ENCODE measurements at regions not wholly inside any gene's neighbourhood (a gene's known extent, or its start where the extent isn't known, plus 50 kb on each side); places are given as distances from the start of the nearest gene placed in this dataset.
A peak's percentile ranks its signal among the peaks of the same experiment; 100 is the strongest.

DNA sequence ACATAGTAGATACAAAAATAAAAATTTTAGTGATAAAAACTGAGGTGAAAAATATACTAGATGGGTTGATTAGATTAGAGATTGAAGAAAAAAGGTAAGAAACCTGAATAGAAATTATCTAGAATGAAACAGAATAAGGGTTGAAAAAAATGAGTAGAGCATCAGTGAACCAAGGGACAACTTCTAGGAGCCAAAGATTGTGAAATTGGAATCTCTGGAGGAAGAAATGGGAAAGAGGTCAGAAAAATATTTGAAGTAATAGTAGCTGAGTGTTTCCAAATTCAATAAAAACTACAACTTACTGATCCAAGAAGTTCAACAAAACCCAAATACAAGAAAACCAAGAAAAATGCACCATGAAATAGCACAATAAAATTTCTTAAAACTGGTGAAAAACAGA, 116.6 kb upstream of the STARD4 start:
- H3K14ac ChIP-seq (ENCODE audit: low read length in 2 of 2): no peak overlapping the region
- H2BK15ac ChIP-seq (ENCODE audit: low read depth, poor library complexity, severe bottlenecking): no peak overlapping the region
- no peaks in the 10 kb centered on the region for H3K27me3 ChIP-seq (ENCODE audit: control insufficient read depth in 1 of 2, insufficient read depth in 1 of 2, low read length in 2 of 2)
- no peak overlapping the region for H3K23ac ChIP-seq (ENCODE audit: low read length in 2 of 2)
- H3K27ac ChIP-seq (ENCODE audit: low read length, poor library complexity, severe bottlenecking): no peak overlapping the region
- H4K91ac ChIP-seq (ENCODE audit: low read length): no peak overlapping the region
- H4K8ac ChIP-seq (ENCODE audit: low read length): no peak overlapping the region
- H2BK12ac ChIP-seq (ENCODE audit: low read length in 2 of 2): no peak overlapping the region
- no peak for DNase-seq
- H3K18ac ChIP-seq (ENCODE audit: low read depth in 1 of 2, low read length in 2 of 2): no peak overlapping the region
- no peaks in the 10 kb centered on the region for H3K4me1 ChIP-seq (ENCODE audit: control insufficient read depth, insufficient read depth, low read depth, low read length)
- H3K4ac ChIP-seq (ENCODE audit: low read depth in 1 of 2, low read length in 2 of 2): no peak overlapping the region
- no peak overlapping the region for H2AFZ ChIP-seq (ENCODE audit: low read depth, low read length)
- H2BK120ac ChIP-seq (ENCODE audit: low read depth, low read length): no peak overlapping the region
- H2AK5ac ChIP-seq (ENCODE audit: low read length, severe bottlenecking): no peak overlapping the region
- no peaks in the 10 kb centered on the region for H3K36me3 ChIP-seq (ENCODE audit: control insufficient read depth in 1 of 2, insufficient read depth in 2 of 2, low read depth in 1 of 2, low read length in 2 of 2)
- H3K79me1 ChIP-seq (replicated peaks; ENCODE audit: low read length, poor library complexity, severe bottlenecking): no peaks in the 10 kb centered on the region
- no peak overlapping the region for H3K4me3 ChIP-seq (ENCODE audit: insufficient read depth in 1 of 2, low read depth in 1 of 2, low read length in 2 of 2)
- H3K9me3 ChIP-seq (ENCODE audit: control insufficient read depth, low read length): peaks cover 2% of the 10 kb centered on the region
- H3K4me2 ChIP-seq (ENCODE audit: low read length, poor library complexity, severe bottlenecking): no peak overlapping the region
- no peak overlapping the region for H2BK5ac ChIP-seq (ENCODE audit: low read depth, low read length, poor library complexity, severe bottlenecking)
- H3K9ac ChIP-seq (ENCODE audit: low read length): no peak overlapping the region

- Histone ChIP-seq H2BK5ac (ENCODE audit: low read depth, low read length, poor library complexity, severe bottlenecking) (no peak overlapping the region), H3K79me1 (replicated peaks; ENCODE audit: low read length, poor library complexity, severe bottlenecking) (no peaks in the 10 kb centered on the region), H2BK12ac (ENCODE audit: low read length in 2 of 2) (no peak overlapping the region), H3K27ac (ENCODE audit: low read length, poor library complexity, severe bottlenecking) (no peak overlapping the region), H3K4me2 (ENCODE audit: low read length, poor library complexity, severe bottlenecking) (no peak overlapping the region), H3K4me3 (ENCODE audit: insufficient read depth in 1 of 2, low read depth in 1 of 2, low read length in 2 of 2) (no peak overlapping the region), H4K8ac (ENCODE audit: low read length) (no peak overlapping the region), H3K14ac (ENCODE audit: low read length in 2 of 2) (no peak overlapping the region), H3K23ac (ENCODE audit: low read length in 2 of 2) (no peak overlapping the region), H4K91ac (ENCODE audit: low read length) (no peak overlapping the region), H2AFZ (ENCODE audit: low read depth, low read length) (no peak overlapping the region), H2BK15ac (ENCODE audit: low read depth, poor library complexity, severe bottlenecking) (peak overlapping the region; percentile 28), H3K18ac (ENCODE audit: low read depth in 1 of 2, low read length in 2 of 2) (no peak overlapping the region), H3K9me3 (ENCODE audit: control insufficient read depth, low read length) (peaks cover 2% of the 10 kb centered on the region), H2AK5ac (ENCODE audit: low read length, severe bottlenecking) (no peak overlapping the region), H3K36me3 (ENCODE audit: control insufficient read depth in 1 of 2, insufficient read depth in 2 of 2, low read depth in 1 of 2, low read length in 2 of 2) (no peaks in the 10 kb centered on the region), H3K4me1 (ENCODE audit: control insufficient read depth, insufficient read depth, low read depth, low read length) (no peaks in the 10 kb centered on the region), H3K27me3 (ENCODE audit: control insufficient read depth in 1 of 2, insufficient read depth in 1 of 2, low read length in 2 of 2) (no peaks in the 10 kb centered on the region), H2BK120ac (ENCODE audit: low read depth, low read length) (no peak overlapping the region), H3K4ac (ENCODE audit: low read depth in 1 of 2, low read length in 2 of 2) (no peak overlapping the region), H3K9ac (ENCODE audit: low read length) (no peak overlapping the region)
- 100% methylated on average over 1 of the region's 3 CpGs for WGBS
- DNase-seq: no peak
Measured at GRCh38 chr5:111627862-111628261, 115.5 kb upstream of the STARD4 start.

GRCh38 chr5:111626473-111627148, 114.3 kb upstream of the STARD4 start:
- Histone ChIP-seq H3K9me3 (ENCODE audit: control insufficient read depth, low read length) (peaks cover 2% of the 10 kb centered on the region), H3K27me3 (ENCODE audit: control insufficient read depth in 1 of 2, insufficient read depth in 1 of 2, low read length in 2 of 2) (no peaks in the 10 kb centered on the region), H3K4ac (ENCODE audit: low read depth in 1 of 2, low read length in 2 of 2) (no peak overlapping the region), H2BK12ac (ENCODE audit: low read length in 2 of 2) (no peak overlapping the region), H3K27ac (ENCODE audit: low read length, poor library complexity, severe bottlenecking) (no peak overlapping the region), H4K91ac (ENCODE audit: low read length) (no peak overlapping the region), H3K79me1 (replicated peaks; ENCODE audit: low read length, poor library complexity, severe bottlenecking) (no peaks in the 10 kb centered on the region), H2BK5ac (ENCODE audit: low read depth, low read length, poor library complexity, severe bottlenecking) (no peak overlapping the region), H4K8ac (ENCODE audit: low read length) (no peak overlapping the region), H3K4me1 (ENCODE audit: control insufficient read depth, insufficient read depth, low read depth, low read length) (no peaks in the 10 kb centered on the region), H3K18ac (ENCODE audit: low read depth in 1 of 2, low read length in 2 of 2) (no peak overlapping the region), H3K4me2 (ENCODE audit: low read length, poor library complexity, severe bottlenecking) (no peak overlapping the region), H2BK120ac (ENCODE audit: low read depth, low read length) (no peak overlapping the region), H3K23ac (ENCODE audit: low read length in 2 of 2) (no peak overlapping the region), H3K4me3 (ENCODE audit: insufficient read depth in 1 of 2, low read depth in 1 of 2, low read length in 2 of 2) (no peak overlapping the region), H3K36me3 (ENCODE audit: control insufficient read depth in 1 of 2, insufficient read depth in 2 of 2, low read depth in 1 of 2, low read length in 2 of 2) (no peaks in the 10 kb centered on the region), H3K14ac (ENCODE audit: low read length in 2 of 2) (no peak overlapping the region), H3K9ac (ENCODE audit: low read length) (no peak overlapping the region), H2AK5ac (ENCODE audit: low read length, severe bottlenecking) (no peak overlapping the region), H2AFZ (ENCODE audit: low read depth, low read length) (no peak overlapping the region), H2BK15ac (ENCODE audit: low read depth, poor library complexity, severe bottlenecking) (no peak overlapping the region)
- WGBS: 98% methylated on average over 2 of the region's 2 CpGs
- no peak for DNase-seq

- H2AFZ ChIP-seq (ENCODE audit: low read depth, low read length): no peak overlapping the region
- H3K14ac ChIP-seq (ENCODE audit: low read length in 2 of 2): no peak overlapping the region
- no peak overlapping the region for H2BK5ac ChIP-seq (ENCODE audit: low read depth, low read length, poor library complexity, severe bottlenecking)
- H2BK15ac ChIP-seq (ENCODE audit: low read depth, poor library complexity, severe bottlenecking): no peak overlapping the region
- no peaks in the 10 kb centered on the region for H3K27me3 ChIP-seq (ENCODE audit: control insufficient read depth in 1 of 2, insufficient read depth in 1 of 2, low read length in 2 of 2)
- peak overlapping the region in 1 of 2 experiments; percentile 79 for H2BK12ac ChIP-seq (ENCODE audit: low read length in 2 of 2)
- H4K8ac ChIP-seq (ENCODE audit: low read length): no peak overlapping the region
- H3K23ac ChIP-seq (ENCODE audit: low read length in 2 of 2): no peak overlapping the region
- H3K4me3 ChIP-seq (ENCODE audit: insufficient read depth in 1 of 2, low read depth in 1 of 2, low read length in 2 of 2): no peak overlapping the region
- H3K79me1 ChIP-seq (replicated peaks; ENCODE audit: low read length, poor library complexity, severe bottlenecking): no peaks in the 10 kb centered on the region
- H3K9me3 ChIP-seq (ENCODE audit: control insufficient read depth, low read length): no peaks in the 10 kb centered on the region
- no peak overlapping the region for H3K4ac ChIP-seq (ENCODE audit: low read depth in 1 of 2, low read length in 2 of 2)
- H3K9ac ChIP-seq (ENCODE audit: low read length): no peak overlapping the region
- DNase-seq: peak; percentile 19
- no peaks in the 10 kb centered on the region for H3K36me3 ChIP-seq (ENCODE audit: control insufficient read depth in 1 of 2, insufficient read depth in 2 of 2, low read depth in 1 of 2, low read length in 2 of 2)
- no peaks in the 10 kb centered on the region for H3K4me1 ChIP-seq (ENCODE audit: control insufficient read depth, insufficient read depth, low read depth, low read length)
- H2BK120ac ChIP-seq (ENCODE audit: low read depth, low read length): no peak overlapping the region
- 43% methylated on average over 4 of the region's 5 CpGs for WGBS
- H2AK5ac ChIP-seq (ENCODE audit: low read length, severe bottlenecking): no peak overlapping the region
- H3K18ac ChIP-seq (ENCODE audit: low read depth in 1 of 2, low read length in 2 of 2): peak overlapping the region in 1 of 2 experiments; percentile 50
- no peak overlapping the region for H3K27ac ChIP-seq (ENCODE audit: low read length, poor library complexity, severe bottlenecking)
- no peak overlapping the region for H4K91ac ChIP-seq (ENCODE audit: low read length)
- H3K4me2 ChIP-seq (ENCODE audit: low read length, poor library complexity, severe bottlenecking): no peak overlapping the region
Measured at GRCh38 chr5:111618623-111619271, 106.4 kb upstream of the STARD4 start.

Measured in mesenchymal stem cell (in vitro differentiated cells and primary cell).